Esophagus muscularis mucosa (tissue), 4 donors: ENCODE measurements at regions not wholly inside any gene's neighbourhood (a gene's known extent, or its start where the extent isn't known, plus 50 kb on each side); places are given as distances from the start of the nearest gene placed in this dataset.

Experiments
- EP300 ChIP-seq: sonication (generic); formaldehyde crosslinking; IDR thresholded peaks from one replicate; pipeline ENCODE4 v1.6.1; 2017; ENCODE audit warnings: antibody characterized with exemption
- POLR2A ChIP-seq: fragments of 450-650 bp; IDR thresholded peaks from one replicate; pipeline ENCODE4 v1.6.1; 2017; ENCODE audit warnings: antibody characterized with exemption, moderate library complexity, mild to moderate bottlenecking, low read depth
- POLR2AphosphoS5 ChIP-seq, 2 donors: sonication (generic); formaldehyde crosslinking; IDR thresholded peaks; one replicate each; pipeline ENCODE4 v1.6.1; 2017; ENCODE audit warnings: antibody characterized with exemption in 2 of 2
- TF ChIP-seq, protein P1 (sequence below), 3 experiments: fragments of 200-600 bp in 2 of 3; fragments of 450-650 bp in 1 of 3; sonication (generic) in 2 of 3; IDR thresholded peaks; one replicate each; pipeline ENCODE4 v1.5.1; 2017 to 2019; ENCODE audit warnings: antibody characterized with exemption in 3 of 3, mild to moderate bottlenecking in 2 of 3, moderate library complexity in 1 of 3

- TF ChIP-seq, protein P1, sequence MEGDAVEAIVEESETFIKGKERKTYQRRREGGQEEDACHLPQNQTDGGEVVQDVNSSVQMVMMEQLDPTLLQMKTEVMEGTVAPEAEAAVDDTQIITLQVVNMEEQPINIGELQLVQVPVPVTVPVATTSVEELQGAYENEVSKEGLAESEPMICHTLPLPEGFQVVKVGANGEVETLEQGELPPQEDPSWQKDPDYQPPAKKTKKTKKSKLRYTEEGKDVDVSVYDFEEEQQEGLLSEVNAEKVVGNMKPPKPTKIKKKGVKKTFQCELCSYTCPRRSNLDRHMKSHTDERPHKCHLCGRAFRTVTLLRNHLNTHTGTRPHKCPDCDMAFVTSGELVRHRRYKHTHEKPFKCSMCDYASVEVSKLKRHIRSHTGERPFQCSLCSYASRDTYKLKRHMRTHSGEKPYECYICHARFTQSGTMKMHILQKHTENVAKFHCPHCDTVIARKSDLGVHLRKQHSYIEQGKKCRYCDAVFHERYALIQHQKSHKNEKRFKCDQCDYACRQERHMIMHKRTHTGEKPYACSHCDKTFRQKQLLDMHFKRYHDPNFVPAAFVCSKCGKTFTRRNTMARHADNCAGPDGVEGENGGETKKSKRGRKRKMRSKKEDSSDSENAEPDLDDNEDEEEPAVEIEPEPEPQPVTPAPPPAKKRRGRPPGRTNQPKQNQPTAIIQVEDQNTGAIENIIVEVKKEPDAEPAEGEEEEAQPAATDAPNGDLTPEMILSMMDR (IDR thresholded peaks at IDR 0.05): no peak
- no peak for TF ChIP-seq POLR2A
- TF ChIP-seq POLR2AphosphoS5 (IDR thresholded peaks at IDR 0.05): no peak
- TF ChIP-seq EP300: no peak
These were observed 338.5 kb downstream of the TUSC7 start for GRCh38 chr3:117047951-117048705.
